ENCODE measurements at regions not wholly inside any gene's neighbourhood (a gene's known extent, or its start where the extent isn't known, plus 50 kb on each side); places are given as distances from the start of the nearest gene placed in this dataset.
"Not testable (repeated sequence)": the region's sequence is repeated elsewhere in the genome, so short reads cannot be mapped to it uniquely, and the experiment has no call there.

- DNase-seq (ENCODE audit: low read depth in 4 of 4, low spot score in 2 of 4): no peak
Observed at GRCh38 chr7:83749495-83749894, 100.6 kb upstream of the SEMA3E start.

GRCh38 chr7:83739527-83739926, 90.6 kb upstream of the SEMA3E start:
- DNase-seq (ENCODE audit: low read depth in 4 of 4, low spot score in 2 of 4): peak in 2 of 4 donors; percentile 11

GRCh38 chr7:83738291-83738835, 89.4 kb upstream of the SEMA3E start:
- DNase-seq (ENCODE audit: low read depth in 4 of 4, low spot score in 2 of 4): no peak

GRCh38 chr7:83732305-83732704, 83.4 kb upstream of the SEMA3E start:
- DNase-seq (ENCODE audit: low read depth in 4 of 4, low spot score in 2 of 4): no peak

- DNase-seq (ENCODE audit: low read depth in 4 of 4, low spot score in 2 of 4): no peak
Observed at GRCh38 chr7:83731154-83731553, 82.2 kb upstream of the SEMA3E start.

GRCh38 chr7:83716923-83717322, 68.0 kb upstream of the SEMA3E start:
- not testable (repeated sequence) for DNase-seq (ENCODE audit: low read depth in 4 of 4, low spot score in 2 of 4)

GRCh38 chr7:83708531-83708930, 59.6 kb upstream of the SEMA3E start:
- no peak for DNase-seq (ENCODE audit: low read depth in 4 of 4, low spot score in 2 of 4)

- DNase-seq (ENCODE audit: low read depth in 4 of 4, low spot score in 2 of 4): no peak
Observed at GRCh38 chr7:83704564-83704963, 55.6 kb upstream of the SEMA3E start.

GRCh38 chr7:83702446-83702845, 53.5 kb upstream of the SEMA3E start:
- DNase-seq (ENCODE audit: low read depth in 4 of 4, low spot score in 2 of 4): no peak

- DNase-seq (ENCODE audit: low read depth in 4 of 4, low spot score in 2 of 4): no peak
Observed at GRCh38 chr7:83701736-83702135, 52.8 kb upstream of the SEMA3E start.

Measured in left renal cortex interstitium (tissue), 4 donors.